Endothelial cell of umbilical vein (primary cell): ENCODE measurements at regions not wholly inside any gene's neighbourhood (a gene's known extent, or its start where the extent isn't known, plus 50 kb on each side); places are given as distances from the start of the nearest gene placed in this dataset.

Experiments used
- BruUV-seq: library from RNA; stranded (reverse); fragments of 400-500 nt; replicated peaks from 2 replicates; lab custom pipeline; 2021; lab: Mats Ljungman, UMichigan
- CTCF ChIA-PET: fragments of 300-600, 350-600 bp; sonication (Branson Sonifier 250); formaldehyde crosslinking; loops from one replicate; lab custom pipeline; 2021; ENCODE audit warnings: antibody characterized with exemption, inconsistent platforms; lab: Charles Lee
- POLR2A ChIA-PET: fragments of 300-600, 350-600 bp; sonication (Branson Sonifier 250); formaldehyde crosslinking; loops from one replicate; lab custom pipeline; 2021; ENCODE audit warnings: antibody characterized with exemption, inconsistent platforms; lab: Charles Lee
- DNase-seq: peaks from one replicate; pipeline ENCODE4 v3.0.0-alpha.2; 2011; ENCODE audit warnings: low read depth, low spot score
- FAIRE-seq: peaks from 2 replicates; lab custom pipeline; 2011; peaks lifted over from hg19 to GRCh38; lab: Jason Lieb, UNC
- H2AFZ ChIP-seq: 2 replicates; pipeline ENCODE4 v1.6.0; 2012; ENCODE audit warnings: low read depth, low read length, control low read depth, inconsistent platforms
- H3K27ac ChIP-seq: 2 replicates; pipeline ENCODE4 v1.5.1; 2011; ENCODE audit warnings: low read depth, mild to moderate bottlenecking, control low read depth, low read length, moderate library complexity; ENCODE audit not compliant: insufficient read depth
- H3K27me3 ChIP-seq, 2 experiments: 2 replicates each; pipeline versions ENCODE4 v1.6.0 to v1.6.1; 2011; ENCODE audit warnings: low read length in 2 of 2, mixed read lengths in 1 of 2; ENCODE audit not compliant: control insufficient read depth in 2 of 2, insufficient read depth in 2 of 2
- H3K36me3 ChIP-seq, 2 experiments: 2 replicates in 1 of 2; 3 replicates in 1 of 2; pipeline ENCODE4 v1.5.1; 2011; ENCODE audit warnings: low read length in 2 of 2, mild to moderate bottlenecking in 1 of 2, moderate library complexity in 1 of 2; ENCODE audit not compliant: control insufficient read depth in 2 of 2, insufficient read depth in 2 of 2; ENCODE audit errors: extremely low read depth in 1 of 2
- H3K4me1 ChIP-seq: 3 replicates; pipeline ENCODE4 v1.5.1; 2011; ENCODE audit warnings: mild to moderate bottlenecking, low read length; ENCODE audit not compliant: control insufficient read depth, insufficient read depth; ENCODE audit errors: extremely low read depth
- H3K4me2 ChIP-seq: 2 replicates; pipeline ENCODE4 v1.6.1; 2011; ENCODE audit warnings: low read length, control low read depth, mixed read lengths; ENCODE audit not compliant: insufficient read depth
- H3K4me3 ChIP-seq, 3 experiments: fragments of 200-600 bp in 1 of 3; sonication (generic), shearing (Covaris generic) in 1 of 3; replicated peaks in 1 of 3; 2 replicates each; pipeline ENCODE4 v1.5.1; 2011 to 2016; ENCODE audit warnings: control low read depth in 3 of 3, low read length in 3 of 3, mild to moderate bottlenecking in 2 of 3, inconsistent platforms in 1 of 3, low read depth in 1 of 3, moderate library complexity in 1 of 3; ENCODE audit not compliant: insufficient read depth in 1 of 3
- H3K79me2 ChIP-seq: 2 replicates; pipeline ENCODE4 v1.6.0; 2012; ENCODE audit warnings: low read length, inconsistent platforms; ENCODE audit not compliant: control insufficient read depth, insufficient read depth
- H3K9ac ChIP-seq: replicated peaks from 2 replicates; pipeline ENCODE3; 2011; ENCODE audit warnings: low read length, control low read depth; ENCODE audit not compliant: insufficient read depth; ENCODE audit errors: extremely low read depth
- H3K9me1 ChIP-seq: replicated peaks from 3 replicates; pipeline ENCODE4 v1.6.0; 2011; ENCODE audit warnings: mild to moderate bottlenecking, low read length; ENCODE audit not compliant: control insufficient read depth, insufficient read depth; ENCODE audit errors: extremely low read depth
- H3K9me3 ChIP-seq: replicated peaks from 2 replicates; pipeline ENCODE4 v1.5.1; 2012; ENCODE audit warnings: low read length, inconsistent platforms; ENCODE audit not compliant: control insufficient read depth, insufficient read depth
- H4K20me1 ChIP-seq: replicated peaks from 2 replicates; pipeline ENCODE3; 2011; ENCODE audit warnings: mild to moderate bottlenecking, low read length; ENCODE audit not compliant: control insufficient read depth, insufficient read depth; ENCODE audit errors: extremely low read depth
- CTCF ChIP-seq, 2 donors: IDR thresholded peaks; 1 replicate in 1 of 2; 2 replicates in 1 of 2; pipeline ENCODE4 v1.5.1; 2011; ENCODE audit warnings: low read length in 2 of 2, mild to moderate bottlenecking in 2 of 2, moderate library complexity in 2 of 2, control low read depth in 1 of 2, inconsistent platforms in 1 of 2, low read depth in 1 of 2; ENCODE audit not compliant: insufficient read depth in 1 of 2; ENCODE audit errors: extremely low read depth in 1 of 2
- EZH2 ChIP-seq: IDR thresholded peaks from 2 replicates; pipeline ENCODE4 v1.6.1; 2012; ENCODE audit warnings: borderline replicate concordance, low read depth, mild to moderate bottlenecking, moderate library complexity, low read length, inconsistent platforms; ENCODE audit not compliant: severe bottlenecking
- FOS ChIP-seq: IDR thresholded peaks from 2 replicates; pipeline ENCODE4 v1.6.1; 2011; ENCODE audit warnings: mild to moderate bottlenecking, low read length, moderate library complexity, borderline replicate concordance; ENCODE audit not compliant: insufficient read depth
- GATA2 ChIP-seq: IDR thresholded peaks from 2 replicates; pipeline ENCODE4 v1.7.0; 2011; ENCODE audit warnings: low read depth, mild to moderate bottlenecking, moderate library complexity, mixed read lengths, low read length; ENCODE audit not compliant: insufficient read length, insufficient read depth
- JUN ChIP-seq: IDR thresholded peaks from 2 replicates; pipeline ENCODE4 v1.6.1; 2011; ENCODE audit warnings: borderline replicate concordance, low read depth; ENCODE audit not compliant: insufficient read length, insufficient read depth
- MAX ChIP-seq: IDR thresholded peaks from 2 replicates; pipeline ENCODE4 v1.6.1; 2011; ENCODE audit not compliant: insufficient read depth, insufficient read length
- MYC ChIP-seq: IDR thresholded peaks from one replicate; pipeline ENCODE4 v1.6.1; 2011; ENCODE audit warnings: mild to moderate bottlenecking, low read depth, low read length
- POLR2A ChIP-seq: IDR thresholded peaks from 2 replicates; pipeline ENCODE4 v1.6.1; 2012; ENCODE audit warnings: low read depth, mild to moderate bottlenecking, control low read depth, low read length
- POLR2AphosphoS5 ChIP-seq: IDR thresholded peaks from 2 replicates; pipeline ENCODE4 v1.6.1; 2012; ENCODE audit warnings: low read depth, mild to moderate bottlenecking, control low read depth, low read length, moderate library complexity; ENCODE audit not compliant: insufficient read depth
- dilution Hi-C: fragments of 300-500 bp; cut with MboI; formaldehyde crosslinking; loops from one replicate; pipeline ENCODE4 v1.15.0; 2019; ENCODE audit warnings: low sequenced_read_pairs; ENCODE audit not compliant: extremely low pct_ligation_motif_present
- intact Hi-C: fragments of 100-400 bp; cut with micrococcal nuclease; formaldehyde crosslinking; loops from one replicate; pipeline ENCODE4 v1.10.0; 2022

GRCh38 chr9:101861472-101861871, 123.0 kb upstream of the GRIN3A start:
- no peaks in the 10 kb centered on the region for H4K20me1 ChIP-seq
- no peak for FAIRE-seq
- DNase-seq, result no peak
- TF ChIP-seq JUN, result no peak
- TF ChIP-seq GATA2, result no peak
- no peak for TF ChIP-seq CTCF (IDR thresholded peaks at IDR 0.05; ENCODE audit: extremely low read depth in 1 of 2, insufficient read depth in 1 of 2, low read depth in 1 of 2, low read length in 2 of 2)
- TF ChIP-seq FOS, result no peak
- TF ChIP-seq POLR2AphosphoS5, result no peak
- TF ChIP-seq EZH2, result no peak
- TF ChIP-seq MYC, result no peak
- TF ChIP-seq MAX, result no peak
- no peak for TF ChIP-seq POLR2A
- no peaks in the 10 kb centered on the region for H3K9me1 ChIP-seq
- H3K27ac ChIP-seq, result no peak overlapping the region
- no peaks in the 10 kb centered on the region for H3K4me1 ChIP-seq
- ChIA-PET CTCF (no interaction called here), POLR2A (no interaction called here)
- H3K4me2 ChIP-seq, result no peak overlapping the region
- dilution Hi-C loops (no loop called here), intact Hi-C loops (no loop called here)
- H3K79me2 ChIP-seq, result no peaks in the 10 kb centered on the region
- H2AFZ ChIP-seq, result no peak overlapping the region
- no TSS peak for BruUV-seq
- H3K9me3 ChIP-seq, result peaks cover 7% of the 10 kb centered on the region
- H3K27me3 ChIP-seq, result no peaks in the 10 kb centered on the region
- no peaks in the 10 kb centered on the region for H3K36me3 ChIP-seq
- H3K4me3 ChIP-seq, result no peak overlapping the region
- no peak overlapping the region for H3K9ac ChIP-seq
